DMS114 treated with DMSO at 0.1 percent for 48 hours (cell line): ENCODE measurements at regions not wholly inside any gene's neighbourhood (a gene's known extent, or its start where the extent isn't known, plus 50 kb on each side); places are given as distances from the start of the nearest gene placed in this dataset.

Experiments
- DNase-seq: peaks from one replicate; lab custom pipeline; 2025; ENCODE audit not compliant: unreplicated experiment; lab: John Stamatoyannopoulos, UW

- no peak for DNase-seq
Measured at GRCh38 chr5:128877476-128877875, 87.8 kb upstream of the SLC27A6 start.

- DNase-seq, result no peak
Measured at GRCh38 chr5:128881502-128882018, 83.7 kb upstream of the SLC27A6 start.

GRCh38 chr5:128885649-128886255, 79.5 kb upstream of the SLC27A6 start:
- no peak for DNase-seq

GRCh38 chr5:128895122-128895521, 70.2 kb upstream of the SLC27A6 start:
- DNase-seq, result no peak

GRCh38 chr5:128896675-128897074, 68.6 kb upstream of the SLC27A6 start:
- no peak for DNase-seq

DNA sequence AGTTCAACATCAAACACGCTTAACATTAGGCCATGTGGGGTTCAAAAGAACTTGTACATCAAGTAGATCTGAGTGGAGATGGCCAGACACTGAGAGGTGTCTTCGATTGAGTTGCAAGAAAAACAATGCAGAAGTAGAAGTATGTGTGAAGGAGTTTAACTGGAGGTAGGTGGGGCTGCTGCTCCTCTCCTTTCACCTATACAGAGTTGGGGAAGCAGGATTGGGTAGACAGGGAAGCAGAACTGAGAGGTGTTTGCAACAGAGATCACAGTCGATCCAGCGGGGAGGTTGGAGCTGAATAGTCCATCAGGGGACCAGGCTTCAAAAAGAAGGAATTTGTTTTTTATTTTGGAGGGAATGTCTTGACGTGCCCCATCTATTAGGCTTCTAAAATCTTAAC, 61.7 kb upstream of the SLC27A6 start:
- DNase-seq, result no peak

- no peak for DNase-seq
Measured at GRCh38 chr5:128904805-128905567, 60.3 kb upstream of the SLC27A6 start.

DNA sequence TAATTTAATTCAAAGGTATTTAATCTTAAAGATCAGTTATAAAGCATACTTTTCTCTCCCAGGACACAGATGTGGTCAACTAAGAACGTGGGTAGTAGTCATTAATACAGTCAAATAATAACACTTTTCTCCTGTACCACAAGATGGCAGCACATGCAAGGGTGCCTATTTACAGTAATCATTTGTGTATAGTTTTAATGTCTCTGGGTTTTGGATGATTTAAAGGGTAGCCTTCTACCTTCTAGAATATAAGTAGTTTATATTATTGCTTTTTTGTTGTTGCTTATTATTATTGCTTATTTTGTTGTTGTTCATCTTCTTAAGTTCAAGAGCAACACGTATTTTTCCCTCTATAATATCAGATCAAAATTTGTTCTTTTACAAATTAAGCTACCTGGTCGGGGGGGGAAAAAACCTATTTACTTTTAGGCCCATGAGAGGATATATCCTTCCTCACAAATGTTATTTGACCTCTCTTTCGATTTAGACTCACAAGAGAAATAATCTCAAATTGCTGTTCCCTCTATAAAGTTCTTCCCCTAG, 59.6 kb upstream of the SLC27A6 start:
- peak; percentile 51 for DNase-seq

DNA sequence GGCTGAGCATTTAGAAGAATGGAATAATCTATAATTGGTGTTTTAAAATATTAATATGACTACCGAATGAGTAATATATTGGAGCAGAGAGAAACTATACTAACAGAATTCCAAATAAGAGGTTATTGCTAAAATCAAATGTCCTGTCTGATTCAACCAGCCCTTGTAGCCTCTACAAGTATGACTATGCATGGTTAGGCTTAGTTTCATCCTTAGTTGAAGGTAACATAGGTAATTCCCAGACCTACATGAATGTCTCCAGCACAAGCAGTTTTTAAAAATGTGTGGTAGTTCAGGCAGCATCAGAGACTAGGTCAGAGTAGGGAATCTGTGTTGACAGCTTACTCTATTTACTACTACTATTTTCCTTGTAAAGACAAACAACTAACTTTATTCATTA, 51.7 kb upstream of the SLC27A6 start:
- DNase-seq, result no peak
